ENCODE measurements at regions not wholly inside any gene's neighbourhood (a gene's known extent, or its start where the extent isn't known, plus 50 kb on each side); places are given as distances from the start of the nearest gene placed in this dataset.
"Not testable (repeated sequence)": the region's sequence is repeated elsewhere in the genome, so short reads cannot be mapped to it uniquely, and the experiment has no call there.

GRCh38 chr12:9543341-9543740, 64.4 kb downstream of the KLRB1 start:
- DNase-seq, result not testable (repeated sequence)

GRCh38 chr12:9542827-9543226, 64.9 kb downstream of the KLRB1 start:
- not testable (repeated sequence) for DNase-seq

DNA sequence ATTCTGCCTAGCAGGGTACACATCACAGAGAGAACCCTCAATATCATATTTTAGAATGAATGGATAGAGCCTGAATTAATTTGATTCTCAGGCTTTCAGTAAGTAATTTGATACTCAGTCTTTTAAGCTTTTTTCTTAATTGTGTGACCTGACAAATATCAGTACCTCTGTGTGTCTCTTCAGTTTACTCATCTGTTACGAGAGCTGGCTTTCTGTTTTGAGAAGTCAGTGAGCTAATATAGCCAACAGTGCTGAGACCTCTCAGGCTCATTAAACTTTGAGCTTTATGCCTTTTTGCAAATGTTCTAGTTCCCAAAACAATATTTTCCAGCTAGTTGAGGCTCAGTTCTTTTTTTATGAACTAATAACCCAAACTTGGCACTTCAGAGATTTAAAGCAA, 91.8 kb downstream of the KLRB1 start:
- DNase-seq, result not testable (repeated sequence)

DNA sequence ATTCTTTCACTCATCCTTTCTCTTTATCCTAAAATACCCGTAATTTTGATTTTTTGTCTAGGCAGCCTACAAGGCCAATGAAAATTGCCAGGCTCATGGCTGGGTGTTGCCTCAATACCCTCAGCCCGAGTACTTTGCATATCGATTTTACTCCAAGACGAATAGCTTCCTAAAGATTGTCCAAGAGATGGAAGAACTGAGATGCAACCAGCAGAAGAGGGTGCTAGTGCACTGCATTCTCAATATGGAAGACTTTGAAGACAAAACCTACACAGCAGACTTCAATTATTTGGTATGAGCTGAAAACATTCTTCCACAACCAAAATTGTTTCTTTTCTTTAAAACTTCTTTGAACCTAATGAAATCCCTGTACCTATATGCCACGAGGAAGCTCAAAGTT, 95.0 kb downstream of the KLRB1 start:
- DNase-seq, result not testable (repeated sequence)

DNA sequence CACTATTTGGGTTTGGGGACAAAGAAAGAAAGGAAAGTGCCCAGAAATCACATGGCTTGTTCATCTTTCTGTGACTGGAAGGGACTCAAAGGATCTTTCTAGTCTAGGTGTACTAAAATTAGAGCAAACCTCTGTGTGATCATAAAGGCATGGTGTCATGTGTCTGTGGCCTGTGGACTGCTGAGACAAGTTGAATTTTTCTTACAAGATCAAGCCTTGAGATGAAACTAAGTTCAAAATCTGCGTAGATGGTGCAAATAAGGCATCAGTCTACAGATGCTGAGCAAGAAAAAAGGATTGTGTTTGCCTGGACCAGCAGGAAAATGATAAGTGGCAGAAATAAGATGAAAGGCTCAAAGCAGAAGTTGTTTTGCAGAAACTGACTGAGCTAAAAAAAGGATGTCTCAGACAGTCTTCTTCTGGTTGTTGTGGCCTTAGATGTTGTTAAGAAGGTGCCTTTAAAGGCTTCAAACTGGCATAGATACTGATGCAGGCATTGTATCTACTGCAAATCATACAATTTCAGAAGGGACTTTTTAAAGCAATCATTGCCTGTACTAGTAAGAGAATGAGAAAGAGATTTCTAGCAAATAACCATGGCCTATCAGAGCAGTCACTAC, 97.2 kb downstream of the KLRB1 start:
- not testable (repeated sequence) for DNase-seq

DNA sequence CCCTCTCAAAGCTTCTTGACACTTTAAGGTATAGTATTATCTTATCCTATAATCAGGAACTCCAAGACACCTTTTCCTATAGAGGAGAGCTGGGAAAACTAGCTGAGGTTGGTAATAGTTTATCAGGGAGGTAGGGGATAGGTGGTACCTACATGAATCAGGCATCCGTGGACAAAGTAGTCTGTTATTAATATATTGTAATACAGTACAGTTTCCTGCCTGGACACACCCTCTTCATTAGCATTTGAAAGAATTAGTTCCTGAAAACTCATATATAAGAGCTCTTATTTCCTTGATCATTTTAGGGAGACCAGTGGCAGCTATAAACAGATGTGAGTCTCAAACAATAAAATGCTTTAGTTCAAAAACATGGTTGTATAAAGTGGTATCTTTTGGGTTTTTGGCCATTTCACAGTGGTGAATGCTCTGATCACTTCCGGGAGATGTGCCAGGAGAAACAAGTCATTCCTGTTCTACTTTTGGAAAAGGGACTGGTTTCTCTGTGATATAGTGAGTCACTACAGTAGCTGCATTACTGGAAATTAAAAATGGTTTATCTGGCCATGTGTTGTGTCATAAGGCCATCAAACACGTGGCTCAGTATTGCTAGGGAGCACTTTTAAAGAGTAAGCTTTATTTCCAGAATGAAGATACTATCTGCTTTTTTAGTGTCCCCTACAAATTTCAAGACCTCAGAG, 98.1 kb downstream of the KLRB1 start:
- no peak for DNase-seq

DNA sequence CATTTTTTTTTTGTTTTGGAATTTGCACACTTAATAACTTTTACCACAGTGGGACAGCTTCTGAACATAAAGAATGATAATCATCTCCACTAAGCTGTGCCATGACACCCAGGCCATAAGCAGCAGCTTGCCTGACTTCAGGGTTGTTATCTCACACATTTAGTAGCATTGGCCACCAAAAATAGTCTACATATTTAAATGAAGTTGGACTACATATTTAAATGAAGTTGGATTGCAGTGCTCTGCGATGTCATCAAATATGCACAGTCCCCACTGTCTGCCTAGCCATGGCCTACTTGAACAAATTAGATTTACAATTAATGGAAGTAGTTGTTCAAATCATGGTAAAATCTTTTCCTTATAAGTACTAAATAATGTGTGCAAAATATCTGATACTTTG, 101.0 kb downstream of the KLRB1 start:
- DNase-seq, result no peak

GRCh38 chr12:9503384-9503783, 104.3 kb downstream of the KLRB1 start:
- not testable (repeated sequence) for DNase-seq

- not testable (repeated sequence) for DNase-seq
Observed at GRCh38 chr12:9502845-9503244, 104.9 kb downstream of the KLRB1 start.

GRCh38 chr12:9493325-9493724, 114.4 kb downstream of the KLRB1 start:
- not testable (repeated sequence) for DNase-seq

- DNase-seq, result not testable (repeated sequence)
Observed at GRCh38 chr12:9481289-9481688, 126.4 kb downstream of the KLRB1 start.

- not testable (repeated sequence) for DNase-seq
Observed at GRCh38 chr12:9474197-9474596, 133.5 kb downstream of the KLRB1 start.

DNA sequence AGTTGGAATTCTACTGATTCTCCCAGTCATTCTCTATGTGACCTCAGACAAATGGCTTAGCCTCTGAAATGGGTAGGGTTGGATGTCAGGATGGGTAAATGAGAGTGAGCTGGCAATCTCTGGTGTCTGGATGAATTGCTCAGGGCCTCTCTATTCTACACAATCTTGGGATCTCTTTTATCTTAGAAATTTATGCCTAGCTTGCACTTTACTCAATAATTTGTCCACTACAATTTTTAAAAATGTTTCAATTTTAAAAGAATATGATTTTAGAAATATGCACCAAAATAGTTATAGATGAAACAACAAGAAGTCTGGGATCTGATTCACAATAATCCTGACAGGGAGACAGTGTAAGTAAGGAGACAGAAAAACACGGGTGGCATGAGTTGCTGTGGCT, 134.1 kb downstream of the KLRB1 start:
- not testable (repeated sequence) for DNase-seq

- not testable (repeated sequence) for DNase-seq
Observed at GRCh38 chr12:9471501-9471900, 136.2 kb downstream of the KLRB1 start.

GRCh38 chr12:9470367-9470766, 137.3 kb downstream of the KLRB1 start:
- DNase-seq, result not testable (repeated sequence)

DNA sequence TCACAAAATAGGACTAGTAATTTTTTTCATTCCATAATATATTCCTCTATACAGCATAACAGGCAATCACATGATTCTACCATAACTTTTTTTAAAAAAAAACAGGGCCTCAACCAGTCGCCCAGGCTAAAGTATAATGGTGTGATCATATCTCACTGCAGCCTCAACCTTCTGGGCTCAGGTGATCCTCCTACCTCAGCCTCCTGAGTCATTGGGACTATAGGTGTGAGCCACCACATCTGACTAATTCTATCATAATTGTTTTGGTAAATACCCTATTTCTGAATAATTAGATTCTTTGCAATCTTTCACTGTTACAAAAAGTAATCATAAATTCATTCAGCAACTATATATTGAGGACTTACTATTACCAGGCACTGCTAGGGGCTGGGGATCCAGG, 137.8 kb downstream of the KLRB1 start:
- DNase-seq, result not testable (repeated sequence)

GRCh38 chr12:9469463-9469862, 138.3 kb downstream of the KLRB1 start:
- not testable (repeated sequence) for DNase-seq

DNA sequence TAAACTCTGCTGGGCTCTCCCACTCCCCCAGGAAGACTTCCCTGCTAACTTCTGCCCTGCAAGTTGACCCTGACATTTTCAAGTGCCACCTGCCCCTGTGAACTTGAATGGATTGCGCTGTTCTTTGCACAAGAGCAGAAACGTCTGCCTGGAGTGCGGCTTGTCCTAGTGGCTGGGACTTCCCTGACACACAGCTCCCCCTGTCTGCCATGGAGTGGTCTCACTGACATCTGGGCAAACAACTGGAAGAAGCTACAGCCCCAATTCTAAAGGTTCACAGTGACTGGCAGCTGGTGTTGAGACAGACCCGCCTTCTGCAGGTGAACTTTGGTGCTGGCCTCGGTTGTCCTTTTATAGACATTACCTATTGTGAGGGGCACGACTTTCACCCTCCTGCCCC, 138.7 kb downstream of the KLRB1 start:
- DNase-seq, result peak; percentile 33

- not testable (repeated sequence) for DNase-seq
Observed at GRCh38 chr12:9468144-9468543, 139.6 kb downstream of the KLRB1 start.

DNA sequence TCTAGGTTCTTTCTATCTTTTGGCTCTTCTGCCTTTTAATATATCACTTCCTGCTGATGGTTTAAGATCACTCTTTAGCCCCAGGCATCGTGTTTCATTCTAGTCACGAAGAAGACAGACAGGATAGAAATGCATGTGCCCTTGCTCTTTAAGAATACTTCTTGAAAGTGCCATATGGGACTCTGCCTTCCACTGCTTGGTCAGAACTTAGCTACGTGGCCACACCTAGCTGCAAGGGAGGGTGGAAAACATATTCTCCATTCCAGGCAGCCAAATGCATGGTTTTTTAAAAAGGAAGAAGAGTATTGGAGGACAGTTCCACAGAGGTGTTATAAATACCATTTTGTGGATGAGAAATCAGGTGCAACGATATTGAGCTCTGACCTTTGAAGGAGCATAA, 143.3 kb downstream of the KLRB1 start:
- no peak for DNase-seq

DNA sequence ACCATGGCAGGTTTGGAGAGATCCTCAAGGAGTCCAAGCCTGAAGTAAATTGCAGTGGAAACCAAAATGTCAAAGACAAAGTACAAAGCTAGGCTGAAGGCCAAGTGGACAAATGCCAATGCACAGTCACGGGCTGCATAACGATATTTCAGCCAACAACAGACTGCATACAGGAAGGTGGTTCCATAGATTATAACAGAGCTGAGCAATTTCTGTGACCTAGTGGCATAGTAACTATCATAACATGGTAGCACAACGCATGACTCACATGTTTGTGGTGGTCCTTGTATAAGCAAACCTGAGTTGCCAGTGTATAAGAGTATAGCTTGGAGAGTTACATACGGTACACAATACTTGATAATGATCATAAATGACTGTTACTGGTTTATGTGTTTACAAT, 152.2 kb downstream of the KLRB1 start:
- peak; percentile 56 for DNase-seq

DNA sequence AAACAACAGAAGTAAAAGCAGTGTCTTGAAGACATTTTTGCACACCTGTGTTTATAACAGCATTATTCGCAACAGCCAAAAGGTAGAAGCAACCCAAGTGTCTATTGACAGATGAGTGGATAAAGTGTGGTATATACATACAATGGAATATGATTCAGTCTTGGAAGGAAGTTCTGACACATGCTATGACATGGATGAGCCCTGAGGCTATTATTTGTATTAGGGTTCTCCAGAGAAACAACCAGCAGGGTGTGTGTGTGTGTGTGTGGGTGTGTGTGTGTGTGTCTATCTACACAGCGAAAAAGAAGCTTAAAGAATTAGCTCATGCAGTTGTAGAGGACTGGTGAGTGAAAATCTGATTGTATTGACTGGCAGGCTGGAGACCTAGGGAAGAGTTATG, 153.7 kb downstream of the KLRB1 start:
- DNase-seq, result not testable (repeated sequence)

DNA sequence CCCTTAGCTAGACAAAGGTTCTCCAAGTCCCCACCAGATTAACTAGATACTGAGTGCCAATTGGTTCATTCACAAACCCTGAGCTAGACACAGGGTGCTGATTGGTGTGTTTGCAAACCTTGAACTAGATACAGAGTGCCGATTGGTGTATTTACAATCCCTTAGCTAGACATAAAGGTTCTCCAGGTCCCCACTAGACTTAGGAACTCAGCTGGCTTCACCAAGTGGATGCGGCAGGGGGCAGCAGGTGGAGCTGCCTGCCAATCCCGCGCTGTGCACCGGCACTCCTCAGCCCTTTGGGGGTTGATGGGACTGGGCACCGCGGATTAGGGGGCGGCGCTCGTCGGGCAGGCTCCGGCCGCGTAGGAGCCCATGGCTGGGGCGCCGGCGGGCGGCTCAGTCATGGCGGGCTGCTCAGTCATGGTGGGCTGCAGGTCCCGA, 157.6 kb downstream of the KLRB1 start:
- not testable (repeated sequence) for DNase-seq

GRCh38 chr12:9449657-9450126, 158.0 kb downstream of the KLRB1 start:
- DNase-seq, result peak; percentile 4

Data from RPMI8226 (cell line).